ENCODE measurements at regions not wholly inside any gene's neighbourhood (a gene's known extent, or its start where the extent isn't known, plus 50 kb on each side); places are given as distances from the start of the nearest gene placed in this dataset.

DNA sequence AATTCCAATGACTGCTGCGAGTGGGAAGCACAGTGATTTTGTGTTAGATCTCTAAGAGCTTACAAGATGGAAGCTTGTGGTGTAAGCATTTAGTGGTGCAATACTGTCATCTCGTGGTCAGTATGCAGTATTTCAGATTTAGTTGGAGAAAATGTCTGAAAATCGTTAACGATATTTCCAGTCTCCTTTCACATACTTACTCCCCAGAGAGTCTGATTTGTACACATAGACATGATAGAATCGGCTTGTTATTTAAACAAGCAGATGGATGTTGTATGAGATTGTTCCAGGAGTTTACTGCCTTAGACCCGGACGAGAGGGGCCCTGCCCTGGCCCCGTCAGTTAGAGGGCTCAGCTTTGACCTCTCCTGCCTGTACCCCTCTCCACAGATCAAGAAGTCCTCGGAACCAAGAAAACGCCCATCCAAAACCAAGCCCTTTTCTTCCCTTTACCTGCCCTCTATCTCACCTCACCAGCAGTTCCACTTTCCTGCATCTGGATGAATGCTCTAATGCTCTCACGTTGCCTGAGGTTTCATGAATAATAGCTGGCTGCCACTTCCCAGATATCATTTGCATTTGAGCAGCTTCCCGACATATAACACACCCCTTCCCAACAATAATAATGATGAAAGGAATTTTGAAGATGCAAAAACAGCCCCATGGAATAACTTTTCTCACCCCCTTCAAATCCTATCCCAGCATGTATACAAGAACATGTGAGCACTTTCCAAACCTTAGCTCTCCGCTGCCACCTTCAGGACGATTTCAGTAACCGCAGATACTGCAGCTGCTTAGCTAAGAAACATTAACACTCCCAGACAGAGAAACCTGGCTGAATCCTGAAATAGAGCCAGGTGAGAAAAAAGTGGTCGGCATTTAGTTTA lies 247.3 kb downstream of the LTN1 start:
- Mint-ChIP-seq H3K27ac (no peak overlapping the region), H3K27me3 (no peaks in the 10 kb centered on the region), H3K36me3 (no peaks in the 10 kb centered on the region), H3K4me1 (no peaks in the 10 kb centered on the region), H3K9me3 (peaks cover 0 to 2% (median 0%) of the 10 kb centered on the region in 8 donors), H3K4me3 (no peak overlapping the region)
- Histone ChIP-seq H3K27me3 (ENCODE audit: insufficient read depth, low read length) (no peaks in the 10 kb centered on the region), H3K4me1 (ENCODE audit: insufficient read depth, low read length) (peaks cover 5% of the 10 kb centered on the region), H3K27ac (ENCODE audit: low read depth, low read length) (no peak overlapping the region), H3K4me3 (ENCODE audit: low read length in 2 of 2) (peak overlapping the region; percentile 31 to 51), H3K9me3 (ENCODE audit: control insufficient read depth in 1 of 2, low read length in 2 of 2) (no peaks in the 10 kb centered on the region), H3K36me3 (ENCODE audit: insufficient read depth, low read length) (no peaks in the 10 kb centered on the region)
- POLR2A ChIA-PET (ENCODE audit: partially characterized antibody): interaction anchor here (0.7 to 2.1 kb wide), 3 partner anchors 86 to 228 kb away, joined by 3 to 8 read pairs (median 4); a partner anchor contains a TSS
- CTCF ChIA-PET (ENCODE audit: partially characterized antibody): interaction anchor here (0.6 to 5.5 kb wide), 64 partner anchors 9 to 1964 kb away, joined by 3 to 174 read pairs (median 4); a partner anchor contains a TSS
- intact Hi-C loops (cut with micrococcal nuclease): loop anchor here (1.0 to 2.0 kb wide), 5 partner anchors 195 to 1976 kb away; no protein-coding TSS in a partner anchor
- peak; percentile 61 to 70 (median 65) for DNase-seq

DNA sequence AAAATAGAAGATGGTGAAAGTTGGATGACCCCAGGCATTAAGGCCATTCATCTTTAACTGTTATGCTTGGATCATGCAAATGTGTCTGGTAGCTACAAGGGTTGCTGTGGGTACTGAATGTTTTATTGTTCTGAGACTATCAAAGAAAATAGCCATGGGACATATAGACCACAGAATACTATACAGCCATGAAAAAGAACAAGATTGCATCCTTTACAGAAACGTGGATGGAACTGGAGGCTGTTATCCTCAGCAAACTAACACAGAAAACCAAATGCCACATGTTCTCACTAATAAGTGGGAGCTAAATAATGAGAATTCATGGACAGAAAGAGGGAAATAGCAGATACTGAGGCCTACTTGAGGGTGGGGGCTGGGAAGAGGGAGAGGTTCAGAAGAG lies 249.0 kb downstream of the LTN1 start:
- CTCF ChIA-PET (ENCODE audit: partially characterized antibody): interaction anchor here (3.2 to 5.5 kb wide), 3 partner anchors 11 to 226 kb away, joined by 39 to 174 read pairs (median 62); no protein-coding TSS in a partner anchor
- POLR2A ChIA-PET (ENCODE audit: partially characterized antibody): interaction anchor here (2.1 kb wide), 1 partner anchor 227 kb away, joined by 8 read pairs; no protein-coding TSS in a partner anchor
- Histone ChIP-seq H3K4me3 (ENCODE audit: low read length in 2 of 2) (no peak overlapping the region), H3K27ac (ENCODE audit: low read depth, low read length) (no peak overlapping the region), H3K9me3 (ENCODE audit: control insufficient read depth in 1 of 2, low read length in 2 of 2) (no peaks in the 10 kb centered on the region), H3K36me3 (ENCODE audit: insufficient read depth, low read length) (no peaks in the 10 kb centered on the region), H3K4me1 (ENCODE audit: insufficient read depth, low read length) (peaks cover 10% of the 10 kb centered on the region), H3K27me3 (ENCODE audit: insufficient read depth, low read length) (no peaks in the 10 kb centered on the region)
- Mint-ChIP-seq H3K27me3 (no peaks in the 10 kb centered on the region), H3K9me3 (peaks cover 0 to 2% (median 0%) of the 10 kb centered on the region in 8 donors), H3K4me1 (peaks cover 3 to 11% (median 4%) of the 10 kb centered on the region in 4 donors), H3K36me3 (no peaks in the 10 kb centered on the region), H3K4me3 (peak overlapping the region in 1 of 8 donors; percentile 34), H3K27ac (no peak overlapping the region)
- DNase-seq: no peak
- intact Hi-C loops (cut with micrococcal nuclease): loop anchor here (2.0 kb wide), 1 partner anchor 1043 kb away; no protein-coding TSS in a partner anchor

DNA sequence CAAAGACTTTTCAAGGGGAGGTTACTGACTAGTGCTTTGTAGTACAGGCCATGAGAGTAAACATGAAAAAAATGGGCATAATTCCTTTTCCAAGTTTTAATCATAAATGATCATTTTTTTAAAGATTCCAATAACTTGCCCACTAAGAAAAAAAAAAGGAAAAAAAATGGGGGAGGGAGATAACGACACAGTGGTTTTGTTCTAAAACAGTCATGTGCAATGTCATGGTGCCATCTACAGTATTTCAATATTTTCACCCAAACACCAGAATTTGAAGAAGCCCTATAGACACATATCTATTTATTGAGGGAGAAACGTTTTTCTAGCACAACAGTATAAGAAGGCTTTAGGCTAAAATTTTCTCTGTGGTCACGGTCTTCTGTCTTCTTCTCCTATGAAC lies 250.2 kb downstream of the LTN1 start:
- CTCF ChIA-PET (ENCODE audit: partially characterized antibody): interaction anchor here (5.5 kb wide), 1 partner anchor 225 kb away, joined by 174 read pairs; no protein-coding TSS in a partner anchor
- intact Hi-C loops (cut with micrococcal nuclease): no loop called here

GRCh38 chr21:28740125-28740524 lies 252.6 kb downstream of the LTN1 start:
- intact Hi-C loops (cut with micrococcal nuclease): no loop called here
- H3K9me3 Mint-ChIP-seq: peaks cover 0 to 2% (median 0%) of the 10 kb centered on the region in 8 donors
- Histone ChIP-seq H3K36me3 (ENCODE audit: insufficient read depth, low read length) (no peaks in the 10 kb centered on the region), H3K27ac (ENCODE audit: low read depth, low read length) (no peak overlapping the region), H3K9me3 (ENCODE audit: control insufficient read depth in 1 of 2, low read length in 2 of 2) (no peaks in the 10 kb centered on the region), H3K4me3 (ENCODE audit: low read length in 2 of 2) (no peak overlapping the region), H3K27me3 (ENCODE audit: insufficient read depth, low read length) (no peaks in the 10 kb centered on the region), H3K4me1 (ENCODE audit: insufficient read depth, low read length) (peaks cover 7% of the 10 kb centered on the region)
- CTCF ChIA-PET (ENCODE audit: partially characterized antibody): interaction anchor here (1.1 to 1.9 kb wide), 2 partner anchors 200 to 223 kb away, joined by 3 to 7 read pairs; no protein-coding TSS in a partner anchor
- H3K4me1 Mint-ChIP-seq: peaks cover 3 to 12% (median 6%) of the 10 kb centered on the region in 4 donors
- no peaks in the 10 kb centered on the region for H3K27me3 Mint-ChIP-seq
- POLR2A ChIA-PET (ENCODE audit: partially characterized antibody): no interaction called here
- H3K4me3 Mint-ChIP-seq: no peak overlapping the region
- no peaks in the 10 kb centered on the region for H3K36me3 Mint-ChIP-seq
- H3K27ac Mint-ChIP-seq: peak overlapping the region in 1 of 7 donors; percentile 5
- no peak for DNase-seq

More for the DNA sequence above, 250.2 kb downstream of the LTN1 start:
- Mint-ChIP-seq H3K36me3 (no peaks in the 10 kb centered on the region), H3K4me1 (peaks cover 3 to 12% (median 6%) of the 10 kb centered on the region in 4 donors), H3K9me3 (peaks cover 0 to 2% (median 0%) of the 10 kb centered on the region in 8 donors), H3K27me3 (no peaks in the 10 kb centered on the region), H3K4me3 (no peak overlapping the region), H3K27ac (no peak overlapping the region)
- no peaks in the 10 kb centered on the region for H3K9me3 ChIP-seq (ENCODE audit: control insufficient read depth in 1 of 2, low read length in 2 of 2)
- H3K4me1 ChIP-seq (ENCODE audit: insufficient read depth, low read length): peaks cover 12% of the 10 kb centered on the region
- H3K27ac ChIP-seq (ENCODE audit: low read depth, low read length): no peak overlapping the region
- POLR2A ChIA-PET (ENCODE audit: partially characterized antibody): no interaction called here
- no peak overlapping the region for H3K4me3 ChIP-seq (ENCODE audit: low read length in 2 of 2)
- no peak for DNase-seq
- no peaks in the 10 kb centered on the region for H3K36me3 ChIP-seq (ENCODE audit: insufficient read depth, low read length)
- H3K27me3 ChIP-seq (ENCODE audit: insufficient read depth, low read length): no peaks in the 10 kb centered on the region

DNA sequence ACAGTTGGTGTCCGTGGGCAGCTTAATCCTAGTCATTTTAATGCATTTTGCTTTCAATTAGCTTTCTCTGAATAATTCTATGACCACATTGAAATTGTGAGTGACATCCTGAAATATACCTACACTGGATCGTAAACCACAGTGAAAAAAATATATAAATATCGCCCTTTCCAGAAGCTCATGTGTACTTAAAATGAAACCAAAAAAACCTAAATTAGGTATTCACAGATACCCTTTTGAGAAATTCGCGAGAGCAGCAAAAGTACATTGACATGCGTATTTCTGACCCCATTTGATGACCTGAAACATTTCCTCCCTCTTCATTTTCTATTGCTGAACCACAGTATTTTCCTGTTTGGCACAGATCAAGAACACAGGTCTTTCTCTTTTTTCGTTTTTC lies 253.8 kb downstream of the LTN1 start:
- no peak overlapping the region for H3K27ac ChIP-seq (ENCODE audit: low read depth, low read length)
- H3K4me3 Mint-ChIP-seq: peak overlapping the region in 6 of 8 donors; percentile 0 to 71 (median 58)
- H3K4me1 ChIP-seq (ENCODE audit: insufficient read depth, low read length): peaks cover 7% of the 10 kb centered on the region
- no peak for DNase-seq
- peaks cover 0 to 2% (median 0%) of the 10 kb centered on the region in 8 donors for H3K9me3 Mint-ChIP-seq
- H3K27me3 Mint-ChIP-seq: no peaks in the 10 kb centered on the region
- H3K27me3 ChIP-seq (ENCODE audit: insufficient read depth, low read length): no peaks in the 10 kb centered on the region
- H3K4me3 ChIP-seq (ENCODE audit: low read length in 2 of 2): no peak overlapping the region
- H3K36me3 ChIP-seq (ENCODE audit: insufficient read depth, low read length): no peaks in the 10 kb centered on the region
- H3K36me3 Mint-ChIP-seq: no peaks in the 10 kb centered on the region
- POLR2A ChIA-PET (ENCODE audit: partially characterized antibody): no interaction called here
- H3K27ac Mint-ChIP-seq: peak overlapping the region in 5 of 7 donors; percentile 1 to 88 (median 59)
- H3K9me3 ChIP-seq (ENCODE audit: control insufficient read depth in 1 of 2, low read length in 2 of 2): no peaks in the 10 kb centered on the region
- intact Hi-C loops (cut with micrococcal nuclease): no loop called here
- peaks cover 3 to 12% (median 6%) of the 10 kb centered on the region in 4 donors for H3K4me1 Mint-ChIP-seq
- CTCF ChIA-PET (ENCODE audit: partially characterized antibody): interaction anchor here (3.4 kb wide), 1 partner anchor 222 kb away, joined by 13 read pairs; no protein-coding TSS in a partner anchor

- H3K4me1 Mint-ChIP-seq: peaks cover 3 to 12% (median 6%) of the 10 kb centered on the region in 4 donors
- POLR2A ChIA-PET (ENCODE audit: partially characterized antibody): no interaction called here
- CTCF ChIA-PET (ENCODE audit: partially characterized antibody): interaction anchor here (1.0 to 4.5 kb wide), 4 partner anchors 7 to 221 kb away, joined by 3 to 56 read pairs (median 8); no protein-coding TSS in a partner anchor
- Histone ChIP-seq H3K4me3 (ENCODE audit: low read length in 2 of 2) (no peak overlapping the region), H3K4me1 (ENCODE audit: insufficient read depth, low read length) (peaks cover 7% of the 10 kb centered on the region), H3K27ac (ENCODE audit: low read depth, low read length) (no peak overlapping the region), H3K27me3 (ENCODE audit: insufficient read depth, low read length) (no peaks in the 10 kb centered on the region), H3K36me3 (ENCODE audit: insufficient read depth, low read length) (no peaks in the 10 kb centered on the region), H3K9me3 (ENCODE audit: control insufficient read depth in 1 of 2, low read length in 2 of 2) (no peaks in the 10 kb centered on the region)
- peak overlapping the region in 1 of 7 donors; percentile 58 for H3K27ac Mint-ChIP-seq
- H3K4me3 Mint-ChIP-seq: no peak overlapping the region
- no peak for DNase-seq
- intact Hi-C loops (cut with micrococcal nuclease): no loop called here
- H3K27me3 Mint-ChIP-seq: no peaks in the 10 kb centered on the region
- no peaks in the 10 kb centered on the region for H3K36me3 Mint-ChIP-seq
- peaks cover 0 to under 1% (median 0%) of the 10 kb centered on the region in 8 donors for H3K9me3 Mint-ChIP-seq
Observed at GRCh38 chr21:28738420-28738704, 254.3 kb downstream of the LTN1 start.

Measured in CD4-positive, alpha-beta memory T cell (primary cell).